ENCODE measurements at regions not wholly inside any gene's neighbourhood (a gene's known extent, or its start where the extent isn't known, plus 50 kb on each side); places are given as distances from the start of the nearest gene placed in this dataset.

GRCh38 chr19:27652796-27653195, 1560.2 kb downstream of the UQCRFS1 start:
- Mint-ChIP-seq H3K9me3 (peaks cover 96% of the 10 kb centered on the region), H3K4me3 (no peak overlapping the region), H3K36me3 (peaks cover 88% of the 10 kb centered on the region), H3K27me3 (ENCODE audit: low read depth) (peaks cover 9% of the 10 kb centered on the region), H3K27ac (no peak overlapping the region), H3K4me1 (no peaks in the 10 kb centered on the region)
- ChIA-PET POLR2A (no interaction called here), CTCF (no interaction called here)
- TF ChIP-seq FOXP1 (CRISPR knock-in tag; IDR thresholded peaks at IDR 0.05; ENCODE audit: borderline replicate concordance) = no peak
- no peak for ATAC-seq
- no peak for DNase-seq (ENCODE audit: low spot score)

- Mint-ChIP-seq H3K27ac (no peak overlapping the region), H3K4me1 (no peaks in the 10 kb centered on the region), H3K9me3 (peaks cover 96% of the 10 kb centered on the region), H3K27me3 (ENCODE audit: low read depth) (peaks cover 9% of the 10 kb centered on the region), H3K4me3 (no peak overlapping the region), H3K36me3 (peaks cover 86% of the 10 kb centered on the region)
- ATAC-seq (no peak), DNase-seq (ENCODE audit: low spot score) (no peak)
- ChIA-PET CTCF (no interaction called here), POLR2A (no interaction called here)
- no peak for TF ChIP-seq ZNF219 (CRISPR knock-in tag; IDR thresholded peaks at IDR 0.05; ENCODE audit: borderline replicate concordance)
These were observed 1560.7 kb downstream of the UQCRFS1 start for GRCh38 chr19:27652281-27652680.

GRCh38 chr19:27647423-27647822, 1565.5 kb downstream of the UQCRFS1 start:
- Mint-ChIP-seq H3K36me3 (peaks cover 58% of the 10 kb centered on the region), H3K9me3 (peaks cover 64% of the 10 kb centered on the region), H3K27me3 (ENCODE audit: low read depth) (peaks cover 6% of the 10 kb centered on the region), H3K4me1 (no peaks in the 10 kb centered on the region), H3K27ac (no peak overlapping the region), H3K4me3 (no peak overlapping the region)
- CTCF ChIA-PET = no interaction called here
- ATAC-seq = no peak
- TF ChIP-seq E2F4 (CRISPR knock-in tag; IDR thresholded peaks at IDR 0.05; ENCODE audit: borderline replicate concordance, low read depth) (no peak), ZNF263 (CRISPR knock-in tag; IDR thresholded peaks at IDR 0.05; ENCODE audit: low read depth) (no peak), ATF6 (CRISPR knock-in tag; IDR thresholded peaks at IDR 0.05) (no peak), TP53 (CRISPR knock-in tag; IDR thresholded peaks at IDR 0.05) (no peak), ERG (CRISPR knock-in tag; IDR thresholded peaks at IDR 0.05) (no peak)
- POLR2A ChIA-PET = no interaction called here
- no peak for DNase-seq (ENCODE audit: low spot score)

GRCh38 chr19:27635401-27635800, 1577.5 kb downstream of the UQCRFS1 start:
- Mint-ChIP-seq H3K36me3 (peaks cover 58% of the 10 kb centered on the region), H3K4me1 (no peaks in the 10 kb centered on the region), H3K4me3 (no peak overlapping the region), H3K27me3 (ENCODE audit: low read depth) (peaks cover 14% of the 10 kb centered on the region), H3K9me3 (peaks cover 59% of the 10 kb centered on the region), H3K27ac (no peak overlapping the region)
- DNase-seq (ENCODE audit: low spot score) (no peak), ATAC-seq (no peak)
- ChIA-PET POLR2A (no interaction called here), CTCF (no interaction called here)
- no peak for TF ChIP-seq AFF4 (CRISPR knock-in tag; IDR thresholded peaks at IDR 0.05; ENCODE audit: borderline replicate concordance)
- TF ChIP-seq IRF2 (CRISPR knock-in tag; IDR thresholded peaks at IDR 0.05; ENCODE audit: borderline replicate concordance, low read depth) = no peak
- no peak for TF ChIP-seq ZNF121 (CRISPR knock-in tag; IDR thresholded peaks at IDR 0.05)
- TF ChIP-seq SP1 (CRISPR knock-in tag; conservative IDR thresholded peaks at IDR 0.05) = no peak
- TF ChIP-seq USF1 (CRISPR knock-in tag; IDR thresholded peaks at IDR 0.05) = no peak
- no peak for TF ChIP-seq E2F1 (CRISPR knock-in tag; IDR thresholded peaks at IDR 0.05)
- no peak for TF ChIP-seq ZNF425 (CRISPR knock-in tag; conservative IDR thresholded peaks at IDR 0.05)

All from WTC11 (cell line).